DND-41 (cell line): ENCODE measurements at regions not wholly inside any gene's neighbourhood (a gene's known extent, or its start where the extent isn't known, plus 50 kb on each side); places are given as distances from the start of the nearest gene placed in this dataset.

Experiments used
- ATAC-seq: fragments of 200-7000 bp; cut with Tn5 transposase; 3 replicates; pipeline ENCODE4 v1.9.1; 2021; ENCODE audit warnings: low read depth; ENCODE audit not compliant: insufficient read depth
- DNase-seq: peaks from one replicate; pipeline ENCODE4 v3.0.0-alpha.2; 2020
- H2AFZ ChIP-seq: 2 replicates; pipeline ENCODE4 v1.6.0; 2012; ENCODE audit warnings: low read depth, low read length
- H3K27ac ChIP-seq: 2 replicates; pipeline ENCODE4 v1.5.1; 2012; ENCODE audit warnings: low read length, inconsistent platforms
- H3K27me3 ChIP-seq: fragments of 200-600 bp; sonication (generic); 2 replicates; pipeline ENCODE4 v1.6.0; 2012; ENCODE audit warnings: low read length, mild to moderate bottlenecking, inconsistent platforms; ENCODE audit not compliant: insufficient read depth, poor library complexity
- H3K36me3 ChIP-seq: 2 replicates; pipeline ENCODE4 v1.5.1; 2012; ENCODE audit warnings: low read length, inconsistent platforms; ENCODE audit not compliant: insufficient read depth
- H3K4me1 ChIP-seq: 2 replicates; pipeline ENCODE4 v1.5.1; 2012; ENCODE audit warnings: mild to moderate bottlenecking, low read length; ENCODE audit not compliant: insufficient read depth
- H3K4me2 ChIP-seq: 2 replicates; pipeline ENCODE4 v1.6.0; 2012; ENCODE audit warnings: mild to moderate bottlenecking, moderate library complexity, low read length, inconsistent platforms; ENCODE audit not compliant: insufficient read depth
- H3K4me3 ChIP-seq, 2 experiments: fragments of 200-600 bp in 1 of 2; shearing (Covaris generic) in 1 of 2; 2 replicates each; pipeline ENCODE4 v1.5.1; 2012 to 2016; ENCODE audit warnings: inconsistent platforms in 2 of 2, low read length in 2 of 2, mild to moderate bottlenecking in 2 of 2, low read depth in 1 of 2, moderate library complexity in 1 of 2
- H3K79me2 ChIP-seq: 2 replicates; pipeline ENCODE4 v1.6.0; 2012; ENCODE audit warnings: low read length, inconsistent platforms; ENCODE audit not compliant: insufficient read depth
- H3K9ac ChIP-seq: 2 replicates; pipeline ENCODE4 v1.6.0; 2012; ENCODE audit warnings: low read depth, mild to moderate bottlenecking, inconsistent platforms, low read length, moderate library complexity
- H3K9me3 ChIP-seq: 2 replicates; pipeline ENCODE4 v1.5.1; 2012; ENCODE audit warnings: low read length, moderate library complexity, mild to moderate bottlenecking, inconsistent platforms; ENCODE audit not compliant: insufficient read depth, severe bottlenecking
- H4K20me1 ChIP-seq: 2 replicates; pipeline ENCODE4 v1.6.0; 2012; ENCODE audit warnings: low read length; ENCODE audit not compliant: insufficient read depth
- EZH2 ChIP-seq: IDR thresholded peaks from 3 replicates; pipeline ENCODE4 v1.6.1; 2012; ENCODE audit warnings: borderline replicate concordance, low read depth, mild to moderate bottlenecking, moderate library complexity, low read length, inconsistent platforms; ENCODE audit not compliant: severe bottlenecking
- TF ChIP-seq, protein P1 (sequence below): IDR thresholded peaks from 2 replicates; pipeline ENCODE4 v1.5.1; 2012; ENCODE audit warnings: borderline replicate concordance, low read length, moderate library complexity, mild to moderate bottlenecking; ENCODE audit not compliant: poor library complexity, severe bottlenecking; ENCODE audit errors: extremely low read depth

DNA sequence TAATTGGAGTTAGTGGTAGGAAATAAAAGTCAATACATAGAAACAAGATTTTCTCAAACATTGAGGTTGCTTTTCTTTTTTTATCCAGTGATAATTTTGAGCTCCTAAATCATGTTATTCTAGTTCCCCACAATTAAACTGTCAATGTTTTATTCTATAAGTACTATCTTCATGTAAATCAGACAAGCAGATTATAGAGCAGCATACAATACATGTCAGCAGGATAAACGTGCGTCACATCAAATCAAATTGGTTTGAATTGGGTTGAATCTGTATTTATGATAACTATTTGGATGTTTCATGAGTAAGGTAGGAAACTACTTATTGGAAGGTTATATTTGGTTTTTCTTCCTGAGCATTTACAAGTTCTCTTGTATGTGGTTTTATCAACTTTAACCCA lies 2028.7 kb downstream of the NCAM2 start:
- no peak for ATAC-seq
- Histone ChIP-seq H2AFZ (no peak overlapping the region), H3K4me1 (no peaks in the 10 kb centered on the region), H3K27ac (no peak overlapping the region), H3K9me3 (no peaks in the 10 kb centered on the region), H3K4me3 (no peak overlapping the region), H4K20me1 (no peaks in the 10 kb centered on the region), H3K27me3 (no peaks in the 10 kb centered on the region), H3K36me3 (no peaks in the 10 kb centered on the region), H3K4me2 (no peak overlapping the region), H3K9ac (no peak overlapping the region), H3K79me2 (no peaks in the 10 kb centered on the region)
- TF ChIP-seq, protein P1, sequence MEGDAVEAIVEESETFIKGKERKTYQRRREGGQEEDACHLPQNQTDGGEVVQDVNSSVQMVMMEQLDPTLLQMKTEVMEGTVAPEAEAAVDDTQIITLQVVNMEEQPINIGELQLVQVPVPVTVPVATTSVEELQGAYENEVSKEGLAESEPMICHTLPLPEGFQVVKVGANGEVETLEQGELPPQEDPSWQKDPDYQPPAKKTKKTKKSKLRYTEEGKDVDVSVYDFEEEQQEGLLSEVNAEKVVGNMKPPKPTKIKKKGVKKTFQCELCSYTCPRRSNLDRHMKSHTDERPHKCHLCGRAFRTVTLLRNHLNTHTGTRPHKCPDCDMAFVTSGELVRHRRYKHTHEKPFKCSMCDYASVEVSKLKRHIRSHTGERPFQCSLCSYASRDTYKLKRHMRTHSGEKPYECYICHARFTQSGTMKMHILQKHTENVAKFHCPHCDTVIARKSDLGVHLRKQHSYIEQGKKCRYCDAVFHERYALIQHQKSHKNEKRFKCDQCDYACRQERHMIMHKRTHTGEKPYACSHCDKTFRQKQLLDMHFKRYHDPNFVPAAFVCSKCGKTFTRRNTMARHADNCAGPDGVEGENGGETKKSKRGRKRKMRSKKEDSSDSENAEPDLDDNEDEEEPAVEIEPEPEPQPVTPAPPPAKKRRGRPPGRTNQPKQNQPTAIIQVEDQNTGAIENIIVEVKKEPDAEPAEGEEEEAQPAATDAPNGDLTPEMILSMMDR = no peak
- no peak for TF ChIP-seq EZH2
- no peak for DNase-seq

DNA sequence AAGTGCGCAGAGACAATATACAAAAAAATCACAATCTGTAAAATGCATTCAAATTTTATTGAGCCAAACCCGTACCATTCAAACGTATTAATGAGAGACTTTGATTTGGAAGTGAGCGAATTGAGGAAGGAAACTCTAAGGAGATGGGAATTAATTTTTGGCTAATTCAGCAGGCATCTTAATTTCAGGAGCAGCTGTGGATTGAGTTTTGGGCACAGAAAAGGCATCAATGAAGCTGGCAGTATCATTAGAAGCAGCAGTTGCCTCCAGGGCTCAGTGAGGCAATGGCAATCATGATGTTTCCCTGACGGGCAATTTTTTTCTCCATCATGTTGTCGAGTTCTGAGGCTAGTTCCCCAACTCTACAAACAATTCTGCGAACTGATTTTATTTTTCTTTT lies 2041.6 kb downstream of the NCAM2 start:
- ATAC-seq = no peak
- Histone ChIP-seq H3K9ac (no peak overlapping the region), H3K79me2 (no peaks in the 10 kb centered on the region), H3K4me2 (no peak overlapping the region), H2AFZ (no peak overlapping the region), H3K27me3 (no peaks in the 10 kb centered on the region), H3K36me3 (no peaks in the 10 kb centered on the region), H3K9me3 (no peaks in the 10 kb centered on the region), H3K4me1 (no peaks in the 10 kb centered on the region), H4K20me1 (no peaks in the 10 kb centered on the region), H3K27ac (no peak overlapping the region), H3K4me3 (no peak overlapping the region)
- no peak for TF ChIP-seq EZH2
- TF ChIP-seq, protein P1 = no peak
- no peak for DNase-seq

DNA sequence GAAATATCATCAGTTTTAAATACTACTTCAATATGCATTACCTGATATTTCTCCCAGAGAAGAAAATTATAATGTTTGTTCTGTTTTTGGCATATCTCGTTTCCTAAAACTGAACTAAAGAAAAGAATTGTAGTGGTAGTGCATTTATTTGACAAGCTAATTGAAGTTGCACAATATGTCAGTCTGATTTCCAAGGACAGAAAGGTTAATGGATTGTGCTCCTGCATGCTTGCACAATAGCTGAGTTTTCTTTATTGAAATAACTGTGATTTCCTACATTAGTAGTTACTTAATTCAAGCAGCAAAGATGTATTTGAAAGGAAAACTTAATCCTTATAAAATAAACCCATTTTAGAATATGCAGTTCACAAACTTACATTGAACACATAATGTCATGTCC lies 2047.7 kb downstream of the NCAM2 start:
- TF ChIP-seq, protein P1 = no peak
- TF ChIP-seq EZH2 = no peak
- H2AFZ ChIP-seq = no peak overlapping the region
- H4K20me1 ChIP-seq = no peaks in the 10 kb centered on the region
- H3K79me2 ChIP-seq = no peaks in the 10 kb centered on the region
- no peak overlapping the region for H3K9ac ChIP-seq
- no peak overlapping the region for H3K4me2 ChIP-seq
- H3K27ac ChIP-seq = no peak overlapping the region
- no peak for DNase-seq
- no peaks in the 10 kb centered on the region for H3K36me3 ChIP-seq
- no peak for ATAC-seq
- H3K27me3 ChIP-seq = no peaks in the 10 kb centered on the region
- H3K4me1 ChIP-seq = no peaks in the 10 kb centered on the region
- H3K9me3 ChIP-seq = no peaks in the 10 kb centered on the region
- no peak overlapping the region for H3K4me3 ChIP-seq

DNA sequence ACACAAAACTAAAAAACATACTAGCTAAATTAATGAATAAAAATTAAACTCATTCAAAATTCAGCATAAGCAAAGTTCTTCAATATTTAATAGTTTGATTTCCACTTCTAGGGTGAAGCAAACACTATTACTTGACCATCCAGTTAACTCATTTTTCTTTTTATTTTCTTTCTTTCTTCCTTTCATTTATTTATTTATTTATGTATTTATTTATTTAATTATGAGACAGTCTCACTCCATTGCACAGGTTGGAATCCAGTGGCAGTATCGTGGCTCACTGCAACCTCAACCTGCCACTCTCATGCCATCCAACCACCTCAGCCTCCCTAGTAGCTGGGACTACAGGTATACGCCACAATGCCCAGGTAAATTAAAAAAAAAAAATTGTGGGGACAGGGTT lies 2069.5 kb downstream of the NCAM2 start:
- no peaks in the 10 kb centered on the region for H4K20me1 ChIP-seq
- ATAC-seq (no peak), DNase-seq (no peak)
- H3K27me3 ChIP-seq = no peaks in the 10 kb centered on the region
- no peak overlapping the region for H2AFZ ChIP-seq
- no peak overlapping the region for H3K27ac ChIP-seq
- no peaks in the 10 kb centered on the region for H3K36me3 ChIP-seq
- H3K4me2 ChIP-seq = no peak overlapping the region
- H3K79me2 ChIP-seq = no peaks in the 10 kb centered on the region
- no peak for TF ChIP-seq EZH2
- TF ChIP-seq, protein P1 = no peak
- no peak overlapping the region for H3K9ac ChIP-seq
- H3K4me3 ChIP-seq = no peak overlapping the region
- no peaks in the 10 kb centered on the region for H3K9me3 ChIP-seq
- no peaks in the 10 kb centered on the region for H3K4me1 ChIP-seq
